ENCODE measurements at regions not wholly inside any gene's neighbourhood (a gene's known extent, or its start where the extent isn't known, plus 50 kb on each side); places are given as distances from the start of the nearest gene placed in this dataset.

DNA sequence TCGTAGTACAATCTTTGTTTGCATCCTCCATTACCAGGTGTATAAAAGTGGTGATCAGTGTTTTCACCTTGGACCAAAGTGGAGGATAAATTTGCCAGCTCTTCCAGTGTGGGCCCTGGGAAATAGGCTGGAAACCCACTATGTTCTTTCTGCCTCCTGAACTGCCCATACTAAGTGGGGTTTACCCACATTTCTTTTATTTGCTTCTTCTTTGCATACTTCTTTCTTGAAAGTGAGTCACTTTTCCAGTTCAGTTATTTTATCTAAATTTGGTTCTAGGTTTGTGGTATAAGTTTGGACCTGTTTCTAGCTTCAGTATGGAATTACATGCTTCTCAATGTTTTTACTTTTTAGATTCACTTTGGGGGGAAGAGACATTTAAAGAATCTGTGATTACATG lies 126.2 kb upstream of the ACBD5 start:
- no peaks in the 10 kb centered on the region for H3K4me1 ChIP-seq
- 70 to 71% methylated on average over 1 of the region's 1 CpG for WGBS, 2 donors
- intact Hi-C loops (cut with DNase I), result loop anchor here in 1 of 10 donors (10.0 kb wide), 1 partner anchor 142 kb away; no protein-coding TSS in a partner anchor

DNA sequence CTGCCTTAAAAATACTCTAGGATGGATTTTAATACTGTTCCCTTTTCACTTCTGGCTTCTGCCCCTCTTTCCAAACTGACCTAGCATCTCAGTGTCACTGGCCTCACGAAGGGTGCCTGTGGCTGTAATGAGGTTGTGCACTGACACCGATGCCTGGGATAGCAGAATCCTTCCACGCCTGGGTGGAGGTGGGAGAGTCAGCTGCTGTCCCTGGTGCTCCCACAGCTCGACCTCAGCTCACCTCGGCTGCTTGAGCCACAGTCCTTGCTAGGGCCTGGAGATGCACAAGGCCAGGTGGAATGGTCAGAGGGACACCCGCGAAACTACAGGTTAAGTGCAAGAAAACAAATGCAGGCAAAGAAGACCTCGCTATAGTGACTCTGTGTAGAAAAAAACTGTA lies 123.4 kb upstream of the ACBD5 start:
- no peak for ATAC-seq
- Histone ChIP-seq H3K36me3 (no peaks in the 10 kb centered on the region), H3K4me1 (no peaks in the 10 kb centered on the region), H3K4me3 (no peak overlapping the region), H3K9me3 (no peaks in the 10 kb centered on the region), H3K27ac (no peak overlapping the region), H3K27me3 (peaks cover 0 to 5% (median 0%) of the 10 kb centered on the region in 7 donors)
- TF ChIP-seq, protein P1, sequence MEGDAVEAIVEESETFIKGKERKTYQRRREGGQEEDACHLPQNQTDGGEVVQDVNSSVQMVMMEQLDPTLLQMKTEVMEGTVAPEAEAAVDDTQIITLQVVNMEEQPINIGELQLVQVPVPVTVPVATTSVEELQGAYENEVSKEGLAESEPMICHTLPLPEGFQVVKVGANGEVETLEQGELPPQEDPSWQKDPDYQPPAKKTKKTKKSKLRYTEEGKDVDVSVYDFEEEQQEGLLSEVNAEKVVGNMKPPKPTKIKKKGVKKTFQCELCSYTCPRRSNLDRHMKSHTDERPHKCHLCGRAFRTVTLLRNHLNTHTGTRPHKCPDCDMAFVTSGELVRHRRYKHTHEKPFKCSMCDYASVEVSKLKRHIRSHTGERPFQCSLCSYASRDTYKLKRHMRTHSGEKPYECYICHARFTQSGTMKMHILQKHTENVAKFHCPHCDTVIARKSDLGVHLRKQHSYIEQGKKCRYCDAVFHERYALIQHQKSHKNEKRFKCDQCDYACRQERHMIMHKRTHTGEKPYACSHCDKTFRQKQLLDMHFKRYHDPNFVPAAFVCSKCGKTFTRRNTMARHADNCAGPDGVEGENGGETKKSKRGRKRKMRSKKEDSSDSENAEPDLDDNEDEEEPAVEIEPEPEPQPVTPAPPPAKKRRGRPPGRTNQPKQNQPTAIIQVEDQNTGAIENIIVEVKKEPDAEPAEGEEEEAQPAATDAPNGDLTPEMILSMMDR (IDR thresholded peaks at IDR 0.05), result no peak
- intact Hi-C loops (cut with DNase I), result loop anchor here in 3 of 10 donors (5.0 to 10.0 kb wide), 2 partner anchors 139 to 142 kb away; no protein-coding TSS in a partner anchor
- 59 to 60% methylated on average over 8 of the region's 8 CpGs for WGBS, 2 donors
- DNase-seq, result no peak

More for the DNA sequence above, 126.2 kb upstream of the ACBD5 start:
- no peak overlapping the region for H3K27ac ChIP-seq
- H3K36me3 ChIP-seq, result no peaks in the 10 kb centered on the region
- no peaks in the 10 kb centered on the region for H3K9me3 ChIP-seq
- no peak for ATAC-seq
- no peak for DNase-seq
- H3K4me3 ChIP-seq, result no peak overlapping the region
- peaks cover 0 to 10% (median 4%) of the 10 kb centered on the region in 7 donors for H3K27me3 ChIP-seq
- TF ChIP-seq, protein P1 (IDR thresholded peaks at IDR 0.05), result no peak

DNA sequence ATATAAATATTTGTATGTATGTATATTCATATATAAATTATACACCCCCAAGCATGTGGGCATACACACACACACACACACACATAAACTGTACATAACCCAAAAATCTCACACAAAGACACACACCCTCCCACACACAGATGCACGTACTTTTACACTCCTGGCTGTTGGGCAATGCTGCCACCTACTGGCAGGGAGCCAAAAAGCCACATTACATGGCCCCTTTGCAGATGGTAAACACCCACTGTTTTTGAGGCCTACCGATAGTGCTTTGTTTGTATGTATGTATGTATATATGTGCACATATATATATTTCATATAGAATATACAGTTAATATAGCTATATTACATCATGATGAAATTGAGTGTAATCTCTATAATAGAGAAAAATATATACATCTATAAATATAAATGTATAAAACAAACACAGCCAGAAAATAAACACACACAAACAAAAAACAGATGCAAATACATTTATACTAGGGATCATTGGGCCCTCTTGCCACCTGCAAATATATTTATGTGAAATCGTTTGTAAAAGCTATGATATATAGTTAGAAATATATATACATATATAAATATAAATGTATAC lies 120.1 kb upstream of the ACBD5 start:
- no peaks in the 10 kb centered on the region for H3K9me3 ChIP-seq
- H3K27me3 ChIP-seq, result no peaks in the 10 kb centered on the region
- no peaks in the 10 kb centered on the region for H3K4me1 ChIP-seq
- 7 to 9% methylated on average over 3 of the region's 3 CpGs for WGBS, 2 donors
- intact Hi-C loops (cut with DNase I), result loop anchor here in 3 of 10 donors (5.0 to 10.0 kb wide), 2 partner anchors 136 to 138 kb away; no protein-coding TSS in a partner anchor
- H3K27ac ChIP-seq, result no peak overlapping the region
- DNase-seq (peak; percentile 57 to 64), ATAC-seq (peak in 5 of 8 donors; percentile 53 to 78 (median 71))
- TF ChIP-seq, protein P1 (IDR thresholded peaks at IDR 0.05), result peak; percentile 31 to 82 (median 73)
- H3K4me3 ChIP-seq, result no peak overlapping the region
- H3K36me3 ChIP-seq, result no peaks in the 10 kb centered on the region

DNA sequence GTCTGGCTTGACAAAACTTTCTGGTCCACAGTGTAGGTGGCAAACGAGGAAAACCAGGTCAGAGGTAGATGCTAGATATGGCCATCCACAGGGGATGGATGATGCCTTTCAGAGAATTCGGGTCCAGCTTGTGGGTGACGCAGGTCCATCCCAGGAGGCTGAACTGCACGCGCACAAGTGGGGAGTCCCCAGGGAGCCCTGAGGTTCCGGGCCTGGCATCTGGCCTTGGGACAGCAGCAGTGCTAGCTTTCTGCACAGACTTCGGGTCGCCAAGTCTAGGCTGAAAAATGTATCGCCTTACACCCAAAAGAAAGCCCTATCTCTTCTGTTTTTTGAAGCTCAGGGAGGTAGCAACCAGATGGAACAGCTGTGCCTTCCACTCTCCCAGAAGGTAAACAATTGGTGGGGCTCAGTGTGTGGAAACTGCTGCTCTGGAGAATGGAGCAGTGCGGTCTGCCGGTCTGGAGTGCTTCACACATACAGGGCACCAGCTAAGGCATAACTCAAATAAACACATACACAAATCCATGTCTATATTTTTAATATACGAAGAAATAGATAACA lies 119.3 kb upstream of the ACBD5 start:
- 72 to 73% methylated on average over 12 of the region's 12 CpGs for WGBS, 2 donors
- Histone ChIP-seq H3K4me3 (no peak overlapping the region), H3K4me1 (no peaks in the 10 kb centered on the region), H3K9me3 (no peaks in the 10 kb centered on the region), H3K27me3 (no peaks in the 10 kb centered on the region), H3K27ac (no peak overlapping the region), H3K36me3 (no peaks in the 10 kb centered on the region)
- no peak for ATAC-seq
- TF ChIP-seq, protein P1 (IDR thresholded peaks at IDR 0.05), result no peak
- DNase-seq, result no peak
- intact Hi-C loops (cut with DNase I), result loop anchor here in 6 of 10 donors (5.0 to 10.0 kb wide), 4 partner anchors 135 to 468 kb away; no protein-coding TSS in a partner anchor
